CD8-positive, alpha-beta memory T cell (primary cell): ENCODE measurements at regions not wholly inside any gene's neighbourhood (a gene's known extent, or its start where the extent isn't known, plus 50 kb on each side); places are given as distances from the start of the nearest gene placed in this dataset.
"Not testable (repeated sequence)": the region's sequence is repeated elsewhere in the genome, so short reads cannot be mapped to it uniquely, and the experiment has no call there.

Source experiments
- CTCF ChIA-PET: fragments of 350-600 bp; sonication (Branson Sonifier 250); formaldehyde crosslinking; loops from one replicate; lab custom pipeline; 2021; ENCODE audit warnings: antibody characterized with exemption; lab: Charles Lee
- POLR2A ChIA-PET: fragments of 350-600 bp; sonication (Branson Sonifier 250); formaldehyde crosslinking; loops from one replicate; lab custom pipeline; 2021; ENCODE audit warnings: antibody characterized with exemption; lab: Charles Lee
- DNase-seq, 5 donors: peaks; one replicate each; pipeline versions ENCODE4 v3.0.0 to v3.0.0-alpha.2; 2020 to 2022; ENCODE audit warnings: mixed read lengths in 1 of 5
- H3K27ac ChIP-seq: one replicate; pipeline ENCODE4 v1.7.0; 2013; ENCODE audit warnings: low read depth, mild to moderate bottlenecking, low read length, moderate library complexity
- H3K27me3 ChIP-seq: 2 replicates; pipeline ENCODE4 v1.7.0; 2013; ENCODE audit warnings: low read length, mild to moderate bottlenecking; ENCODE audit not compliant: insufficient read depth, poor library complexity, severe bottlenecking
- H3K36me3 ChIP-seq: 2 replicates; pipeline ENCODE4 v1.7.0; 2013; ENCODE audit warnings: mild to moderate bottlenecking, low read length, moderate library complexity; ENCODE audit not compliant: insufficient read depth
- H3K4me1 ChIP-seq: 2 replicates; pipeline ENCODE4 v1.7.0; 2013; ENCODE audit warnings: mild to moderate bottlenecking, low read length, moderate library complexity; ENCODE audit not compliant: insufficient read depth
- H3K4me3 ChIP-seq: 2 replicates; pipeline ENCODE4 v1.7.0; 2013; ENCODE audit warnings: mild to moderate bottlenecking, low read length
- H3K9me3 ChIP-seq: 2 replicates; pipeline ENCODE4 v1.7.0; 2013; ENCODE audit warnings: mild to moderate bottlenecking, low read length
- H3K27ac Mint-ChIP-seq, 8 donors: one replicate each; pipeline ENCODE4 v1.8.0; 2020 to 2021; ENCODE audit warnings: mixed read lengths in 8 of 8, mild to moderate bottlenecking in 6 of 8, inconsistent platforms in 3 of 8, moderate library complexity in 3 of 8
- H3K27me3 Mint-ChIP-seq, 2 donors: one replicate each; pipeline ENCODE4 v1.8.0; 2020 to 2021; ENCODE audit warnings: mixed read lengths in 2 of 2, mild to moderate bottlenecking in 1 of 2, moderate library complexity in 1 of 2
- H3K36me3 Mint-ChIP-seq, 3 donors: one replicate each; pipeline ENCODE4 v1.8.0; 2020 to 2021; ENCODE audit warnings: mixed read lengths in 3 of 3, inconsistent platforms in 1 of 3, mild to moderate bottlenecking in 1 of 3
- H3K4me1 Mint-ChIP-seq, 3 donors: one replicate each; pipeline ENCODE4 v1.8.0; 2020 to 2021; ENCODE audit warnings: mixed read lengths in 3 of 3, inconsistent platforms in 1 of 3, mild to moderate bottlenecking in 1 of 3
- H3K4me3 Mint-ChIP-seq, 7 donors: one replicate each; pipeline ENCODE4 v1.8.0; 2020 to 2021; ENCODE audit warnings: mixed read lengths in 7 of 7, mild to moderate bottlenecking in 6 of 7, moderate library complexity in 4 of 7, inconsistent platforms in 2 of 7
- H3K9me3 Mint-ChIP-seq, 5 donors: one replicate each; pipeline ENCODE4 v1.8.0; 2020 to 2022; ENCODE audit warnings: mixed read lengths in 5 of 5, mild to moderate bottlenecking in 3 of 5, moderate library complexity in 2 of 5, inconsistent platforms in 1 of 5

DNA sequence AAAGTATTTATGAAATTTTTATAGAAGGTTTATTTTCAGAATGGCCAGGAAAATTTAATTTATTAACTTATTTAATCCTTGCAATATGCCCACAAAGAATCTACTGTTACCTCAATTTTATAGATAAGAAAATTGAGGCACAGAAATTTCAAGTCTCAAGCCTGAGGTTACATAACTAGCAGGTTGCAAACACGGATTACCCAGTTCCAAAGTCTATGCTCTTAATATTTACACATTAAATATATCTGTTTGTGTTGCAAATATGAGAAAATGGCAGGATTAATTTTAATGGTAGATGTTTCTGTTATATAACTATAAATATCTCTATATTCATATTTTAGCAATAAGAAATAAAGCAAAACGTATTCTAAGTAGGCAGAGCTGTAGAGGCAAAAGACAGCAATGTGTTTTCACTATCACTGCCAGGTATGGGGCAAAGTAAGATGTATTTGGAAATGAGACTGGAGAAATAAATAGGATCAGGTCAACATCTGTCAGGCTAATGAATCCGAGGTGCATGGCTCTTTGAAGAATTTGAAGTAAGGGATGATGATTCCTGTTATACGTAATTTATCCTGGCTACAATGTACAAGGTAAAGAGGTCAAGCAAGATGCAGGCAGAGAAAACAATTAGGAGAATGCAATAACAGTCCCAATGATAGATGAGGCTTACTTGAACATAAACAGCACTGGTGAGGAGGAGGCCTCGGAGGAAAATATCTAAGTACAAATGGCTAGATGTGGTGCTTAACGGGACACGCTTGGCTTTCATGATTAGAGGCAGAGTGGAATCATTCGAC is 354.1 kb upstream of the VSTM2A start:
- no peak for DNase-seq
- H3K4me3 ChIP-seq: no peak overlapping the region
- no peak overlapping the region for H3K27ac Mint-ChIP-seq
- no peaks in the 10 kb centered on the region for H3K36me3 Mint-ChIP-seq
- no peaks in the 10 kb centered on the region for H3K4me1 Mint-ChIP-seq
- no peak overlapping the region for H3K27ac ChIP-seq
- POLR2A ChIA-PET: no interaction called here
- no peaks in the 10 kb centered on the region for H3K27me3 Mint-ChIP-seq
- H3K27me3 ChIP-seq: no peaks in the 10 kb centered on the region
- CTCF ChIA-PET: no interaction called here
- no peaks in the 10 kb centered on the region for H3K4me1 ChIP-seq
- peaks cover 8 to 48% (median 20%) of the 10 kb centered on the region in 5 donors for H3K9me3 Mint-ChIP-seq
- no peak overlapping the region for H3K4me3 Mint-ChIP-seq
- H3K9me3 ChIP-seq: no peaks in the 10 kb centered on the region
- H3K36me3 ChIP-seq: no peaks in the 10 kb centered on the region

DNA sequence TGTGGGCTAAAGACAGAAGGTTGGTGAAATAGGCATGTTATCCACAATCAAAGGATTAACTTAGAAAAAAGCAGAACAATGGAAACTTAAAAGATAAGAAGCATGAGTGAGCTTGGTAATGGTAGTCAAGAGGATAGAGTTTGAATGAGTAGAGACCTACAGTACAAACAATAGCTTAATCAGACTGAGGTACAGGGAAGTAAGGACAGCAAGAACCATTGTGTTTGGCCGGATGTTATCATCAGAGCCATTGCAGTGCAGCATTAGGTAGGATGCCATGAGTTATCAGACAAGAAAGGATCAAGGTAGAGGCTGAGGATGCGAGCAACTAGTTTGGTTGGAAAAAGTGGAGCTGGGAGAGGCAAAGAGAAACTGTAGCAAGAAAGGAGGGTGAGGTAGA is 353.3 kb upstream of the VSTM2A start:
- ChIA-PET POLR2A (no interaction called here), CTCF (no interaction called here)
- Histone ChIP-seq H3K9me3 (no peaks in the 10 kb centered on the region), H3K4me3 (no peak overlapping the region), H3K36me3 (no peaks in the 10 kb centered on the region), H3K4me1 (no peaks in the 10 kb centered on the region), H3K27me3 (no peaks in the 10 kb centered on the region), H3K27ac (no peak overlapping the region)
- peaks cover 9 to 43% (median 18%) of the 10 kb centered on the region in 5 donors for H3K9me3 Mint-ChIP-seq
- H3K36me3 Mint-ChIP-seq: no peaks in the 10 kb centered on the region
- no peak for DNase-seq
- H3K27me3 Mint-ChIP-seq: no peaks in the 10 kb centered on the region
- no peak overlapping the region for H3K4me3 Mint-ChIP-seq
- no peak overlapping the region for H3K27ac Mint-ChIP-seq
- H3K4me1 Mint-ChIP-seq: no peaks in the 10 kb centered on the region

DNA sequence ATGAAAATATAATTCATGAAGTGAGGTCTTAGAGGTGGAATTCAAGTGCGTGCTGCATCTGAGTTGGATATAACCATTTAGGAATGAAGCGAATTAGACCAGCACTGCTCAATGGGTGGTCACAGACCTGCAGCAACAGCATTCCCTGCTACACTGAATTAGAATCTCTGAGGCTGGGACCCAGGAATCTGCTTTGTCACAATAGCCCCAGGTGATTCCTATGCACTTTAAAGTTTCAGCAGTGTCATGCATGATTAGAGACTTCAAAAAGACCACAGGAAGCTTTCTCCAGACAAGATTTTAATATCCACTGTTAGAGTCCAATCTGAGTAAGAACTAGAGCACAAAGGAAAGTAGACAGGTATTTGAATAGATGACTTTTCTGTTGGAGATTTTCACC is 352.8 kb upstream of the VSTM2A start:
- Mint-ChIP-seq H3K4me3 (no peak overlapping the region), H3K36me3 (no peaks in the 10 kb centered on the region), H3K4me1 (no peaks in the 10 kb centered on the region), H3K9me3 (peaks cover 7 to 39% (median 16%) of the 10 kb centered on the region in 5 donors), H3K27me3 (no peaks in the 10 kb centered on the region), H3K27ac (no peak overlapping the region)
- Histone ChIP-seq H3K4me1 (no peaks in the 10 kb centered on the region), H3K36me3 (no peaks in the 10 kb centered on the region), H3K4me3 (no peak overlapping the region), H3K27me3 (no peaks in the 10 kb centered on the region), H3K27ac (no peak overlapping the region), H3K9me3 (no peaks in the 10 kb centered on the region)
- ChIA-PET POLR2A (no interaction called here), CTCF (no interaction called here)
- DNase-seq: no peak

DNA sequence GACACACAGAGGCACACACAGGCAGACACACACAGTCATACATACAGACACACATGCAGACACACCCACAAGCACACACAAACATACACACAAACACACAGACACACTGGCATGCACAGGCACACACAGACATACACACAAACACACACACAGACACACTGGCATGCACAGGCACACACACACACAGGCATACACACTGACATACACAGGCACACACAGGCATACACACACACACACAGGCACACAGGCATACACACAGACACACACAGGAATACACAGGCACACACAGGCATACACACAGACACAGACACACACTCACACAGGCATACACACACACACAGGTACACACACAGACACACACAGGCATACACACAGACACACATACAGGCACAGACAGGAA is 340.7 kb upstream of the VSTM2A start:
- H3K27me3 ChIP-seq: no peaks in the 10 kb centered on the region
- no peak overlapping the region for H3K27ac Mint-ChIP-seq
- H3K4me3 ChIP-seq: no peak overlapping the region
- CTCF ChIA-PET: no interaction called here
- H3K36me3 Mint-ChIP-seq: no peaks in the 10 kb centered on the region
- H3K27me3 Mint-ChIP-seq: no peaks in the 10 kb centered on the region
- H3K4me1 ChIP-seq: no peaks in the 10 kb centered on the region
- peaks cover 4 to 29% (median 16%) of the 10 kb centered on the region in 5 donors for H3K9me3 Mint-ChIP-seq
- no peak overlapping the region for H3K27ac ChIP-seq
- no peaks in the 10 kb centered on the region for H3K9me3 ChIP-seq
- no peaks in the 10 kb centered on the region for H3K4me1 Mint-ChIP-seq
- DNase-seq: no peak
- H3K36me3 ChIP-seq: no peaks in the 10 kb centered on the region
- no peak overlapping the region for H3K4me3 Mint-ChIP-seq
- POLR2A ChIA-PET: no interaction called here

DNA sequence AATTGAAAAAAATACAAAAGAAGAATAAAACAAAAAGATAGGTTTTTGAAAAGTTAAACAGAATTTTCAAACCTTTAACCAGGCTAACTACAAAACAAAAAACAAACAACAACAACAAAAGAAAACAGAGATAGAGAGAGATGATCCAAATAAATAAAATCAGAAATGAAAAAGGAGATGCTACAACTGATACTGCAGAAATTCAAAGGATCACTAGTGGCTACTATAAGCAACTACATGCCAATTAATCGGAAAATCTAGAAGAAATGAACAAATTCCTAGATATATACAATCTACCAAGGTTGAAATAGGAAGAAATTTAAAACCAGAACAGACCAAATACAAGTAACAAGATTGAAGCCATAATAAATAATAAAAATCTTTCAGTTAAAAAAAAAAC is 326.8 kb upstream of the VSTM2A start:
- Mint-ChIP-seq H3K9me3 (peaks cover 25 to 64% (median 44%) of the 10 kb centered on the region in 5 donors), H3K4me1 (no peaks in the 10 kb centered on the region)
- POLR2A ChIA-PET: no interaction called here

DNA sequence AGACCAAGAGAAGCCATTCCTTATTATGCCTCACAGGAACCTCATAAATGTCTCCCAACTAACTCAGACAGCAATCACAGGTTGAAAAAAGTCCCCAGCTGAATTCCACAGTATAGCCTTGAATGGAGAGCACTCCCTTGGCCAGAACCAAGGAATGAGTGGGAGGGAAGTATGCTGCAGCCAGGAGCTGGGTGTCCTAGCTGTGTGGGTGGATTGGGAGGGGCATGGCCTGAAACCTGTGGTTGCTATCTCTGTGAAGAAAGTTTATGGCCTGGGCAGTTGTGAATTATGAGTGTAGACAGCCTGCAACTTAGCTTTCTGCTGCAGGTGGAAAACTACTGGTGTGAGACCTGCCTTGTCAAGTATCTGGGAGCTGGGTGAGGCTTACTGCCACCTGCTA is 316.1 kb upstream of the VSTM2A start:
- H3K4me3 ChIP-seq, H3K27me3 Mint-ChIP-seq, H3K36me3 Mint-ChIP-seq, H3K9me3 Mint-ChIP-seq, CTCF ChIA-PET, DNase-seq, H3K4me3 Mint-ChIP-seq, H3K9me3 ChIP-seq, H3K4me1 Mint-ChIP-seq, H3K4me1 ChIP-seq, H3K36me3 ChIP-seq, H3K27me3 ChIP-seq, H3K27ac Mint-ChIP-seq, H3K27ac ChIP-seq, POLR2A ChIA-PET: not testable (repeated sequence)

More for the DNA sequence above, 326.8 kb upstream of the VSTM2A start:
- H3K9me3 ChIP-seq: no peaks in the 10 kb centered on the region
- H3K4me1 ChIP-seq: no peaks in the 10 kb centered on the region
- H3K4me3 ChIP-seq: no peak overlapping the region
- no peaks in the 10 kb centered on the region for H3K27me3 ChIP-seq
- CTCF ChIA-PET: no interaction called here
- H3K27ac Mint-ChIP-seq: no peak overlapping the region
- H3K27ac ChIP-seq: no peak overlapping the region
- H3K27me3 Mint-ChIP-seq: no peaks in the 10 kb centered on the region
- DNase-seq: no peak
- no peaks in the 10 kb centered on the region for H3K36me3 Mint-ChIP-seq
- no peaks in the 10 kb centered on the region for H3K36me3 ChIP-seq
- H3K4me3 Mint-ChIP-seq: no peak overlapping the region

DNA sequence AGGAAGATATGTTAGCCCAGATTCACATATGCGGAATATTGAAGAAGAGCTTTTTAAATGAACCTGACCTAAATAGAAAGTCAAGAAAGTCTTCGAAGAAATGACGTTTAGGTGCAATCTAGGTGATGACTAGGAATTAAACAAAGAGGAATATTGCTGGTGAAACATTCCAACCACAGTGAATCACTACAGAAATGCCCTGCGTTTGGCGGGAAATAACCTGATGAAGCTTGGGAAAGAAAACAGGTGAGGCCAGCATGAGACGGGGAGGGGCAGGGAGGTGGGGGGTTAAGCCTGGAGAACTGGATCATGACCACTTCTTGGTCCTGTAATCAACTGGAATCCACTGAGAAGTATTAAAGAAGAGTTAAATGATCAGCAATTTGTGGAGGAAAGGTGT is 299.4 kb upstream of the VSTM2A start:
- H3K27me3 Mint-ChIP-seq: no peaks in the 10 kb centered on the region
- Histone ChIP-seq H3K4me3 (no peak overlapping the region), H3K4me1 (no peaks in the 10 kb centered on the region), H3K27me3 (no peaks in the 10 kb centered on the region), H3K36me3 (no peaks in the 10 kb centered on the region), H3K9me3 (no peaks in the 10 kb centered on the region), H3K27ac (no peak overlapping the region)
- ChIA-PET CTCF (no interaction called here), POLR2A (no interaction called here)
- H3K4me3 Mint-ChIP-seq: no peak overlapping the region
- no peaks in the 10 kb centered on the region for H3K36me3 Mint-ChIP-seq
- no peak for DNase-seq
- H3K9me3 Mint-ChIP-seq: peaks cover 12 to 27% (median 17%) of the 10 kb centered on the region in 5 donors
- no peaks in the 10 kb centered on the region for H3K4me1 Mint-ChIP-seq
- no peak overlapping the region for H3K27ac Mint-ChIP-seq

DNA sequence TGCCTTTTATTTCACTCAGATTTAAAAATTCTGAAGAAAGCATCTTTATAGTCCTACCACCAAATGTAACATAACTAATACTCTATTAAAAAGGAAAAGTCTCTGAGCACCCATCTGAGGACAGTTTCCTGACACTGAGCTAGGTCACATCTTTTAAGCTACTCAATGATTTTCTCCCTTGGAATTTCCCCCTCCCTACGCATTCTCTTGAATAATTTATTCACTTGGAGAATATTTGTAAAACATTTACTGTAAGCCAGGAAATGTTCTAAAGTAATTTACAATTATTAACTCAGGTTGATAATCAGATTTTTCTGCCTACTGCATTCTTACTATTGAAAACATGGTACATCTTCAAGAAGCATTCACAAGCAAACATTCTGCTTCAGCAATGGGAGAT is 297.2 kb upstream of the VSTM2A start:
- no peaks in the 10 kb centered on the region for H3K36me3 Mint-ChIP-seq
- Histone ChIP-seq H3K4me3 (no peak overlapping the region), H3K36me3 (no peaks in the 10 kb centered on the region), H3K27me3 (no peaks in the 10 kb centered on the region), H3K4me1 (no peaks in the 10 kb centered on the region), H3K9me3 (no peaks in the 10 kb centered on the region), H3K27ac (no peak overlapping the region)
- H3K9me3 Mint-ChIP-seq: peaks cover 3 to 22% (median 12%) of the 10 kb centered on the region in 5 donors
- CTCF ChIA-PET: no interaction called here
- H3K27ac Mint-ChIP-seq: no peak overlapping the region
- no peaks in the 10 kb centered on the region for H3K4me1 Mint-ChIP-seq
- POLR2A ChIA-PET: no interaction called here
- no peak for DNase-seq
- H3K27me3 Mint-ChIP-seq: no peaks in the 10 kb centered on the region
- H3K4me3 Mint-ChIP-seq: no peak overlapping the region
